Suprapubic skin (tissue), 4 donors: ENCODE measurements at regions not wholly inside any gene's neighbourhood (a gene's known extent, or its start where the extent isn't known, plus 50 kb on each side); places are given as distances from the start of the nearest gene placed in this dataset.
"Not testable (repeated sequence)": the region's sequence is repeated elsewhere in the genome, so short reads cannot be mapped to it uniquely, and the experiment has no call there.

ENCODE experiments used
- DNase-seq, 2 donors: peaks; one replicate each; pipeline ENCODE4 v3.0.0-alpha.2; 2019; ENCODE audit warnings: low spot score in 2 of 2
- H3K27ac ChIP-seq: fragments of 200-600 bp; sonication (generic); one replicate; pipeline ENCODE4 v1.5.1; 2019
- H3K27me3 ChIP-seq: fragments of 200-600 bp; sonication (generic); one replicate; pipeline ENCODE4 v1.5.1; 2019
- H3K36me3 ChIP-seq: fragments of 200-600 bp; sonication (generic); one replicate; pipeline ENCODE4 v1.5.1; 2019
- H3K4me1 ChIP-seq: fragments of 200-600 bp; sonication (generic); one replicate; pipeline ENCODE4 v1.5.1; 2019
- H3K4me3 ChIP-seq: fragments of 200-600 bp; sonication (generic); one replicate; pipeline ENCODE4 v1.5.1; 2019; ENCODE audit warnings: mild to moderate bottlenecking
- H3K9me3 ChIP-seq: fragments of 200-600 bp; sonication (generic); one replicate; pipeline ENCODE4 v1.5.1; 2019
- EP300 ChIP-seq: sonication (generic); formaldehyde crosslinking; IDR thresholded peaks from one replicate; pipeline ENCODE4 v1.6.1; 2017; ENCODE audit warnings: antibody characterized with exemption
- POLR2A ChIP-seq, 2 donors: fragments of 450-650 bp; IDR thresholded peaks; one replicate each; pipeline ENCODE4 v1.6.1; 2017; ENCODE audit warnings: antibody characterized with exemption in 2 of 2, mild to moderate bottlenecking in 2 of 2, moderate library complexity in 2 of 2
- POLR2AphosphoS5 ChIP-seq, 3 donors: sonication (generic); formaldehyde crosslinking; IDR thresholded peaks; one replicate each; pipeline ENCODE4 v1.6.1; 2017; ENCODE audit warnings: antibody characterized with exemption in 3 of 3
- WGBS: methylation state at CpG from one replicate; pipeline ENCODE4 v1.1.5; 2018; 5-methylcytosine and 5-hydroxymethylcytosine counted together
- TF ChIP-seq, protein P1 (sequence below), 2 donors: fragments of 200-600 bp in 1 of 2; fragments of 450-650 bp in 1 of 2; sonication (generic) in 1 of 2; IDR thresholded peaks; one replicate each; pipeline ENCODE4 v1.5.1; 2016 to 2019; ENCODE audit warnings: antibody characterized with exemption in 2 of 2, mild to moderate bottlenecking in 1 of 2, moderate library complexity in 1 of 2

GRCh38 chrX:80508083-80508482, 87.8 kb downstream of the TENT5D start:
- not testable (repeated sequence) for H3K27ac ChIP-seq, H3K27me3 ChIP-seq, H3K36me3 ChIP-seq, H3K9me3 ChIP-seq, H3K4me1 ChIP-seq, DNase-seq, H3K4me3 ChIP-seq
- 57% methylated on average over 3 of the region's 3 CpGs for WGBS

DNA sequence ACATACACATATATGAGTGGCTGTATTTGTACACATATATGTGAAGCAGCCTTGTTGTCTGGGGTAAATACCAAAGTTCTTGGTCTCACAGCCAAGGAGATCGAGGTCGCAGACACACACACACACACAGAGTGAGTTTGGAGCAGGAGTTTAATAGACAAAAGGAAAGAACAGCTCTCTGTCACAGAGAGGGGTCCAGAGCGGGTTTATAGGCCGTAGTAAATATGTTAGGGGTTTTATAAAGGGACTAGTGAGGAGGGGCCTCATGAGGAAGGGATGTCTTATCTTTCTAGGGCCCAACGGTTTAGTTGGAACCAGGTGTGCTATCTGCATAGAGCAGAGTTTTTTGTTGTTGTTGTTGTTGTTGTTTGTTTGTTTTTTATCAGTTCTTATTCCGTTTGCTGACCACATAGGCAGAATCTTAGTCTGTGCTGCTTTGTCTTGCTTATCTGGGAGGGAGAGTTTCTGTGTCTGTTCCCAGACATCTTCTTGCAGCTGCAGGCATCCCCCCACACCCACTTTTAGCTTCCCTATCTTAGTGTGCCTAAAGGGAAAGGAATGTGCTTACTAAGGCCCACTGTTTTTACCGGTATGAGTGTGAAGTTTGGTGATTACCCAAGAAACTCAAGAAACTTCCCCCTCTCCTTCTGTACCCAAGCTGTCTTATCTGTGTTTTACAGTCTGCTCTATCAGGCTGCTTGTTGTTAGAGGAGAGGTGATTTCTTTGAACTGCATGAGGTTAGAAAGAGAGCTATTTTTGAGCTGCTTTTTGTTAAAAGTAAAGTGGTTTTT, 91.9 kb downstream of the TENT5D start:
- no peak for TF ChIP-seq POLR2A (IDR thresholded peaks at IDR 0.05)
- no peak for TF ChIP-seq EP300
- TF ChIP-seq, protein P1, sequence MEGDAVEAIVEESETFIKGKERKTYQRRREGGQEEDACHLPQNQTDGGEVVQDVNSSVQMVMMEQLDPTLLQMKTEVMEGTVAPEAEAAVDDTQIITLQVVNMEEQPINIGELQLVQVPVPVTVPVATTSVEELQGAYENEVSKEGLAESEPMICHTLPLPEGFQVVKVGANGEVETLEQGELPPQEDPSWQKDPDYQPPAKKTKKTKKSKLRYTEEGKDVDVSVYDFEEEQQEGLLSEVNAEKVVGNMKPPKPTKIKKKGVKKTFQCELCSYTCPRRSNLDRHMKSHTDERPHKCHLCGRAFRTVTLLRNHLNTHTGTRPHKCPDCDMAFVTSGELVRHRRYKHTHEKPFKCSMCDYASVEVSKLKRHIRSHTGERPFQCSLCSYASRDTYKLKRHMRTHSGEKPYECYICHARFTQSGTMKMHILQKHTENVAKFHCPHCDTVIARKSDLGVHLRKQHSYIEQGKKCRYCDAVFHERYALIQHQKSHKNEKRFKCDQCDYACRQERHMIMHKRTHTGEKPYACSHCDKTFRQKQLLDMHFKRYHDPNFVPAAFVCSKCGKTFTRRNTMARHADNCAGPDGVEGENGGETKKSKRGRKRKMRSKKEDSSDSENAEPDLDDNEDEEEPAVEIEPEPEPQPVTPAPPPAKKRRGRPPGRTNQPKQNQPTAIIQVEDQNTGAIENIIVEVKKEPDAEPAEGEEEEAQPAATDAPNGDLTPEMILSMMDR (IDR thresholded peaks at IDR 0.05), result no peak
- no peak for TF ChIP-seq POLR2AphosphoS5 (IDR thresholded peaks at IDR 0.05)
- H3K4me1 ChIP-seq, result no peaks in the 10 kb centered on the region

DNA sequence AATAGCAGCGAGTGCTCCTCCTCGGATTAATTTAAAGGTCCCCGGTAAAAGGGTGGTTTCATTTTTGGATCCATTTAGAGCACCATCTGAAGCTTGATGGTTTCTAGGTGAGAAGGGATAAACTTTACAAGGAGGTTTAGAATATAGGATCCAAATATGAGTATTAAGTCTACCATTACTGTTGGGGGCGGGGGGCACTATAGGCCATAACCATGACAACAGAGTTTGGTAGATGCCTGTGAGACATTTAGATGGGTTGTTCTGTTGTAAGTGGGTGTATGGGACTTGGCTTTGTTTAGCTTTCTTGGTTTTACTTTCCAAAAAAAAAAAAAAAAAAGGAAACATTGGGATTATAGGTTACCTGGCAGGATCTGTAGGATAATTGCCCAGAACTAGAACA, 92.7 kb downstream of the TENT5D start:
- DNase-seq, result no peak
- Histone ChIP-seq H3K4me3 (no peak overlapping the region), H3K27me3 (no peaks in the 10 kb centered on the region), H3K4me1 (no peaks in the 10 kb centered on the region), H3K27ac (no peak overlapping the region), H3K36me3 (no peaks in the 10 kb centered on the region), H3K9me3 (no peaks in the 10 kb centered on the region)
- TF ChIP-seq POLR2AphosphoS5 (IDR thresholded peaks at IDR 0.05) (no peak), EP300 (no peak), POLR2A (IDR thresholded peaks at IDR 0.05) (no peak)
- TF ChIP-seq, protein P1 (IDR thresholded peaks at IDR 0.05), result no peak
- WGBS, result 75% methylated on average over 4 of the region's 4 CpGs

More for the DNA sequence above, 91.9 kb downstream of the TENT5D start:
- DNase-seq, result no peak
- H3K27me3 ChIP-seq, result no peaks in the 10 kb centered on the region
- H3K4me3 ChIP-seq, result no peak overlapping the region
- H3K27ac ChIP-seq, result no peak overlapping the region
- H3K9me3 ChIP-seq, result no peaks in the 10 kb centered on the region
- WGBS, result 39% methylated on average over 7 of the region's 7 CpGs
- no peaks in the 10 kb centered on the region for H3K36me3 ChIP-seq

- Histone ChIP-seq H3K4me1 (no peaks in the 10 kb centered on the region), H3K27me3 (no peaks in the 10 kb centered on the region), H3K27ac (no peak overlapping the region), H3K36me3 (no peaks in the 10 kb centered on the region), H3K4me3 (no peak overlapping the region), H3K9me3 (no peaks in the 10 kb centered on the region)
- DNase-seq, result no peak
- 13% methylated on average over 2 of the region's 2 CpGs for WGBS
- no peak for TF ChIP-seq POLR2A (IDR thresholded peaks at IDR 0.05)
- TF ChIP-seq POLR2AphosphoS5 (IDR thresholded peaks at IDR 0.05), result no peak
- no peak for TF ChIP-seq EP300
- TF ChIP-seq, protein P1 (IDR thresholded peaks at IDR 0.05), result no peak
Observed at GRCh38 chrX:80513625-80514024, 93.4 kb downstream of the TENT5D start.

GRCh38 chrX:80537096-80537495, 116.8 kb downstream of the TENT5D start:
- Histone ChIP-seq H3K9me3 (no peaks in the 10 kb centered on the region), H3K27ac (no peak overlapping the region), H3K4me3 (no peak overlapping the region), H3K36me3 (no peaks in the 10 kb centered on the region), H3K4me1 (no peaks in the 10 kb centered on the region), H3K27me3 (no peaks in the 10 kb centered on the region)
- TF ChIP-seq EP300 (no peak), POLR2A (IDR thresholded peaks at IDR 0.05) (no peak), POLR2AphosphoS5 (IDR thresholded peaks at IDR 0.05) (no peak)
- TF ChIP-seq, protein P1 (IDR thresholded peaks at IDR 0.05), result no peak
- DNase-seq, result no peak
- WGBS, result 0% methylated on average over 1 of the region's 1 CpG
